Breast epithelium (tissue), 3 donors: ENCODE measurements at regions not wholly inside any gene's neighbourhood (a gene's known extent, or its start where the extent isn't known, plus 50 kb on each side); places are given as distances from the start of the nearest gene placed in this dataset.

Source experiments
- CTCF ChIP-seq, 3 donors: fragments of 450-650 bp; IDR thresholded peaks; one replicate each; pipeline ENCODE4 v1.5.1; 2016 to 2017; ENCODE audit warnings: antibody characterized with exemption in 3 of 3, mild to moderate bottlenecking in 3 of 3, moderate library complexity in 3 of 3
- POLR2A ChIP-seq: fragments of 450-650 bp; IDR thresholded peaks from one replicate; pipeline ENCODE4 v1.6.1; 2016; ENCODE audit warnings: antibody characterized with exemption, mild to moderate bottlenecking, moderate library complexity

- TF ChIP-seq CTCF (IDR thresholded peaks at IDR 0.05) (no peak), POLR2A (no peak)
Measured at GRCh38 chr19:31220540-31220939, 128.7 kb downstream of the TSHZ3 start.
